HEK293 (cell line): ENCODE measurements at regions not wholly inside any gene's neighbourhood (a gene's known extent, or its start where the extent isn't known, plus 50 kb on each side); places are given as distances from the start of the nearest gene placed in this dataset.

Source experiments
- CTCF ChIA-PET: fragments of 350-600 bp; formaldehyde crosslinking; extraction: SDS; loops from one replicate; lab custom pipeline; 2021; ENCODE audit warnings: antibody characterized with exemption; lab: Yijun Ruan, JAX
- POLR2A ChIA-PET: fragments of 300-600 bp; formaldehyde crosslinking; extraction: SDS; loops from one replicate; lab custom pipeline; 2020; ENCODE audit warnings: antibody characterized with exemption, inconsistent platforms; lab: Yijun Ruan, JAX
- H3K27ac ChIP-seq: fragments of 200-500 bp; sonication (Bioruptor generic); 2 replicates; pipeline ENCODE4 v1.5.1; 2014; ENCODE audit warnings: low read depth, low read length, control low read depth, inconsistent platforms; ENCODE audit errors: extremely low read depth
- H3K36me3 ChIP-seq, 2 experiments: fragments of 200-500 bp in 1 of 2; sonication (Bioruptor generic) in 1 of 2; 1 replicate in 1 of 2; 2 replicates in 1 of 2; pipeline ENCODE4 v1.5.1; 2014 to 2017; ENCODE audit warnings: inconsistent platforms in 2 of 2, low read length in 2 of 2; ENCODE audit not compliant: control insufficient read depth in 2 of 2, insufficient read depth in 1 of 2
- H3K4me1 ChIP-seq: fragments of 200-500 bp; sonication (Bioruptor generic); 2 replicates; pipeline ENCODE4 v1.5.1; 2014; ENCODE audit warnings: mild to moderate bottlenecking, low read length, inconsistent platforms; ENCODE audit not compliant: control insufficient read depth, insufficient read depth
- H3K4me3 ChIP-seq: 2 replicates; pipeline ENCODE4 v1.5.1; 2011; ENCODE audit warnings: low read depth, mild to moderate bottlenecking, control low read depth, low read length, moderate library complexity
- H3K9me3 ChIP-seq: fragments of 200-500 bp; sonication (Bioruptor generic); 2 replicates; pipeline ENCODE4 v1.5.1; 2014; ENCODE audit warnings: low read depth, low read length, inconsistent platforms; ENCODE audit not compliant: control insufficient read depth, insufficient read depth
- BCL11A ChIP-seq: fragments of 450-650 bp; formaldehyde crosslinking; IDR thresholded peaks from 2 replicates; pipeline ENCODE4 v1.5.1; 2016; ENCODE audit warnings: low read depth, missing biosample characterization, missing genetic modification characterization
- CTCF ChIP-seq: fragments of 450-650 bp; formaldehyde crosslinking; IDR thresholded peaks from 2 replicates; pipeline ENCODE4 v1.5.1; 2016; ENCODE audit warnings: missing biosample characterization, missing genetic modification characterization
- GFI1B ChIP-seq: fragments of 450-650 bp; formaldehyde crosslinking; IDR thresholded peaks from 2 replicates; pipeline ENCODE4 v1.5.1; 2016; ENCODE audit warnings: missing biosample characterization, missing genetic modification characterization
- GLIS1 ChIP-seq: fragments of 450-650 bp; formaldehyde crosslinking; IDR thresholded peaks from 2 replicates; pipeline ENCODE4 v1.5.1; 2016; ENCODE audit warnings: missing biosample characterization, missing genetic modification characterization
- KLF1 ChIP-seq: fragments of 450-650 bp; formaldehyde crosslinking; IDR thresholded peaks from 2 replicates; pipeline ENCODE4 v1.5.1; 2016; ENCODE audit warnings: missing biosample characterization, missing genetic modification characterization
- OSR2 ChIP-seq: fragments of 450-650 bp; formaldehyde crosslinking; IDR thresholded peaks from 2 replicates; pipeline ENCODE4 v1.5.1; 2016; ENCODE audit warnings: missing biosample characterization, missing genetic modification characterization
- REPIN1 ChIP-seq: fragments of 450-650 bp; formaldehyde crosslinking; IDR thresholded peaks from 2 replicates; pipeline ENCODE4 v1.5.1; 2017; ENCODE audit warnings: missing biosample characterization, missing genetic modification characterization, low read depth
- SCRT1 ChIP-seq: fragments of 450-650 bp; formaldehyde crosslinking; IDR thresholded peaks from 2 replicates; pipeline ENCODE4 v1.5.1; 2016; ENCODE audit warnings: missing biosample characterization, missing genetic modification characterization, borderline replicate concordance
- TRIM28 ChIP-seq: IDR thresholded peaks from 2 replicates; pipeline ENCODE4 v1.6.1; 2011; ENCODE audit warnings: low read length, control low read depth, borderline replicate concordance
- YY1 ChIP-seq: fragments of 450-650 bp; formaldehyde crosslinking; IDR thresholded peaks from 2 replicates; pipeline ENCODE4 v1.5.1; 2018; ENCODE audit warnings: missing biosample characterization, missing genetic modification characterization
- ZFP41 ChIP-seq: fragments of 450-650 bp; formaldehyde crosslinking; IDR thresholded peaks from 2 replicates; pipeline ENCODE4 v1.5.1; 2016; ENCODE audit warnings: missing biosample characterization, missing genetic modification characterization, borderline replicate concordance
- ZNF169 ChIP-seq: fragments of 450-650 bp; formaldehyde crosslinking; IDR thresholded peaks from 2 replicates; pipeline ENCODE4 v1.5.1; 2016; ENCODE audit warnings: missing biosample characterization, missing genetic modification characterization
- ZNF292 ChIP-seq: fragments of 450-650 bp; formaldehyde crosslinking; IDR thresholded peaks from 2 replicates; pipeline ENCODE4 v1.5.1; 2016; ENCODE audit warnings: low read depth, missing biosample characterization, missing genetic modification characterization, borderline replicate concordance
- ZNF37A ChIP-seq: fragments of 450-650 bp; IDR thresholded peaks from 2 replicates; pipeline ENCODE4 v1.5.1; 2018; ENCODE audit warnings: missing biosample characterization, missing genetic modification characterization
- ZNF514 ChIP-seq: fragments of 450-650 bp; formaldehyde crosslinking; IDR thresholded peaks from 2 replicates; pipeline ENCODE4 v1.5.1; 2016; ENCODE audit warnings: missing biosample characterization, missing genetic modification characterization
- ZNF548 ChIP-seq: fragments of 450-650 bp; formaldehyde crosslinking; IDR thresholded peaks from 2 replicates; pipeline ENCODE4 v1.5.1; 2016; ENCODE audit warnings: missing biosample characterization, missing genetic modification characterization
- ZNF555 ChIP-seq: fragments of 450-650 bp; formaldehyde crosslinking; conservative IDR thresholded peaks from 2 replicates; pipeline ENCODE4 v1.5.1; 2017; ENCODE audit warnings: missing biosample characterization, mild to moderate bottlenecking, missing genetic modification characterization, inconsistent platforms
- ZNF580 ChIP-seq: fragments of 450-650 bp; formaldehyde crosslinking; IDR thresholded peaks from 2 replicates; pipeline ENCODE4 v1.5.1; 2016; ENCODE audit warnings: missing biosample characterization, missing genetic modification characterization
- ZNF596 ChIP-seq: fragments of 450-650 bp; IDR thresholded peaks from 2 replicates; pipeline ENCODE4 v1.5.0; 2018; ENCODE audit warnings: missing biosample characterization, mild to moderate bottlenecking, missing genetic modification characterization, moderate library complexity
- ZNF843 ChIP-seq: fragments of 450-650 bp; formaldehyde crosslinking; IDR thresholded peaks from 2 replicates; pipeline ENCODE4 v1.5.1; 2016; ENCODE audit warnings: missing biosample characterization, missing genetic modification characterization
- TF ChIP-seq, protein P1 (sequence below): fragments of 450-650 bp; formaldehyde crosslinking; IDR thresholded peaks from 2 replicates; pipeline ENCODE4 v1.5.1; 2016; ENCODE audit warnings: missing biosample characterization, missing genetic modification characterization

GRCh38 chr12:130281153-130281799 is 56.4 kb upstream of the PIWIL1 start:
- ChIA-PET POLR2A (no interaction called here), CTCF (interaction anchor here (0.6 to 1.5 kb wide), 12 partner anchors 9 to 1636 kb away, joined by 3 to 5 read pairs (median 3); no protein-coding TSS in a partner anchor)
- H3K27ac ChIP-seq = no peak overlapping the region
- H3K9me3 ChIP-seq = no peaks in the 10 kb centered on the region
- no peaks in the 10 kb centered on the region for H3K36me3 ChIP-seq
- H3K4me1 ChIP-seq = no peaks in the 10 kb centered on the region
- no peak for TF ChIP-seq ZNF548 (tag by site-specific recombination)
- no peak for TF ChIP-seq OSR2 (tag by site-specific recombination)
- no peak for TF ChIP-seq YY1 (tag by site-specific recombination)
- no peak for TF ChIP-seq ZNF580 (tag by site-specific recombination)
- no peak for TF ChIP-seq ZFP41 (tag by site-specific recombination)
- TF ChIP-seq REPIN1 (tag by site-specific recombination) = no peak
- no peak for TF ChIP-seq ZNF169 (tag by site-specific recombination)
- H3K4me3 ChIP-seq = no peak overlapping the region

GRCh38 chr12:130286041-130286440 is 51.6 kb upstream of the PIWIL1 start:
- TF ChIP-seq GLIS1 (tag by site-specific recombination) (no peak), ZNF555 (tag by site-specific recombination) (no peak), ZNF596 (no peak), SCRT1 (tag by site-specific recombination) (no peak), CTCF (tag by site-specific recombination) (no peak), ZNF580 (tag by site-specific recombination) (no peak), KLF1 (tag by site-specific recombination) (no peak), ZNF37A (tag by site-specific recombination) (no peak), GFI1B (tag by site-specific recombination) (no peak), TRIM28 (no peak), ZNF843 (no peak), ZNF514 (tag by site-specific recombination) (no peak), ZNF292 (tag by site-specific recombination) (no peak), BCL11A (tag by site-specific recombination) (no peak)
- TF ChIP-seq, protein P1, sequence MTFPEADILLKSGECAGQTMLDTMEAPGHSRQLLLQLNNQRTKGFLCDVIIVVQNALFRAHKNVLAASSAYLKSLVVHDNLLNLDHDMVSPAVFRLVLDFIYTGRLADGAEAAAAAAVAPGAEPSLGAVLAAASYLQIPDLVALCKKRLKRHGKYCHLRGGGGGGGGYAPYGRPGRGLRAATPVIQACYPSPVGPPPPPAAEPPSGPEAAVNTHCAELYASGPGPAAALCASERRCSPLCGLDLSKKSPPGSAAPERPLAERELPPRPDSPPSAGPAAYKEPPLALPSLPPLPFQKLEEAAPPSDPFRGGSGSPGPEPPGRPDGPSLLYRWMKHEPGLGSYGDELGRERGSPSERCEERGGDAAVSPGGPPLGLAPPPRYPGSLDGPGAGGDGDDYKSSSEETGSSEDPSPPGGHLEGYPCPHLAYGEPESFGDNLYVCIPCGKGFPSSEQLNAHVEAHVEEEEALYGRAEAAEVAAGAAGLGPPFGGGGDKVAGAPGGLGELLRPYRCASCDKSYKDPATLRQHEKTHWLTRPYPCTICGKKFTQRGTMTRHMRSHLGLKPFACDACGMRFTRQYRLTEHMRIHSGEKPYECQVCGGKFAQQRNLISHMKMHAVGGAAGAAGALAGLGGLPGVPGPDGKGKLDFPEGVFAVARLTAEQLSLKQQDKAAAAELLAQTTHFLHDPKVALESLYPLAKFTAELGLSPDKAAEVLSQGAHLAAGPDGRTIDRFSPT (tag by site-specific recombination) = no peak
- ChIA-PET CTCF (interaction anchor here (0.7 kb wide), 3 partner anchors 412 to 1437 kb away, joined by 3 to 5 read pairs (median 3); no protein-coding TSS in a partner anchor), POLR2A (no interaction called here)
- Histone ChIP-seq H3K4me3 (no peak overlapping the region), H3K4me1 (no peaks in the 10 kb centered on the region), H3K36me3 (no peaks in the 10 kb centered on the region), H3K27ac (no peak overlapping the region), H3K9me3 (no peaks in the 10 kb centered on the region)
